Skeletal muscle tissue (tissue), 3 donors: ENCODE measurements at regions not wholly inside any gene's neighbourhood (a gene's known extent, or its start where the extent isn't known, plus 50 kb on each side); places are given as distances from the start of the nearest gene placed in this dataset.

Experiments
- H3K27ac ChIP-seq: one replicate; pipeline ENCODE4 v1.7.0; 2013; ENCODE audit warnings: mild to moderate bottlenecking, low read depth, low read length, inconsistent platforms
- H3K27me3 ChIP-seq, 3 donors: one replicate each; pipeline ENCODE4 v1.7.0; 2013; ENCODE audit warnings: low read length in 3 of 3; ENCODE audit not compliant: control insufficient read depth in 3 of 3, insufficient read depth in 3 of 3
- H3K36me3 ChIP-seq, 3 donors: one replicate each; pipeline ENCODE4 v1.7.0; 2013; ENCODE audit warnings: low read length in 3 of 3; ENCODE audit not compliant: control insufficient read depth in 3 of 3, insufficient read depth in 3 of 3
- H3K4me1 ChIP-seq, 3 donors: one replicate each; pipeline ENCODE4 v1.7.0; 2013; ENCODE audit warnings: low read length in 3 of 3, mild to moderate bottlenecking in 3 of 3; ENCODE audit not compliant: control insufficient read depth in 3 of 3, insufficient read depth in 3 of 3
- H3K4me3 ChIP-seq, 3 donors: one replicate each; pipeline ENCODE4 v1.7.0; 2013; ENCODE audit warnings: low read length in 3 of 3
- H3K9ac ChIP-seq, 3 donors: one replicate each; pipeline ENCODE4 v1.7.0; 2013; ENCODE audit warnings: low read length in 3 of 3, mild to moderate bottlenecking in 3 of 3, moderate library complexity in 2 of 3, low read depth in 1 of 3
- H3K9me3 ChIP-seq, 3 donors: one replicate each; pipeline ENCODE4 v1.7.0; 2013; ENCODE audit warnings: low read length in 3 of 3; ENCODE audit not compliant: control insufficient read depth in 3 of 3
- donor health status: Osteomylitis.

DNA sequence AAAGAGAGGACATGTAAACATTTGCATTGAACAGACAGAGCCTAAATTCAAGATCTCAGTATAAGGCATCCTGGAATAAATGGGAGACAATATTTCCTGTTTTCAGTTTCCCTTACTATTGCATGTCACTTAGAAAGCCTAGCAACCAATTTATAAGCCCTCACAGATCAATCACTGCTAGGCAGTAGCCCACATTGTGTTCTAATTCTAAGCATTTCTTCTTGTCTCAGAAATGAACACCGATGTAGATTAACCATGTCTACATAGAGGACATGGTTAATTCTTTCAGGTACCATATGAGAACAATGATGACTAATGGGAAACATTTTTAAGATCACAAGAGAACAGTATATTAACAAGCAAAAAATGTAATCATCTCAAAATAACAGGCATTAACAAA lies 79.6 kb upstream of the HMHB1 start:
- no peaks in the 10 kb centered on the region for H3K27me3 ChIP-seq
- no peaks in the 10 kb centered on the region for H3K9me3 ChIP-seq
- no peaks in the 10 kb centered on the region for H3K36me3 ChIP-seq
- H3K4me1 ChIP-seq, result peaks cover 0 to 2% (median 0%) of the 10 kb centered on the region in 3 donors
- no peak overlapping the region for H3K9ac ChIP-seq
- no peak overlapping the region for H3K27ac ChIP-seq
- no peak overlapping the region for H3K4me3 ChIP-seq

DNA sequence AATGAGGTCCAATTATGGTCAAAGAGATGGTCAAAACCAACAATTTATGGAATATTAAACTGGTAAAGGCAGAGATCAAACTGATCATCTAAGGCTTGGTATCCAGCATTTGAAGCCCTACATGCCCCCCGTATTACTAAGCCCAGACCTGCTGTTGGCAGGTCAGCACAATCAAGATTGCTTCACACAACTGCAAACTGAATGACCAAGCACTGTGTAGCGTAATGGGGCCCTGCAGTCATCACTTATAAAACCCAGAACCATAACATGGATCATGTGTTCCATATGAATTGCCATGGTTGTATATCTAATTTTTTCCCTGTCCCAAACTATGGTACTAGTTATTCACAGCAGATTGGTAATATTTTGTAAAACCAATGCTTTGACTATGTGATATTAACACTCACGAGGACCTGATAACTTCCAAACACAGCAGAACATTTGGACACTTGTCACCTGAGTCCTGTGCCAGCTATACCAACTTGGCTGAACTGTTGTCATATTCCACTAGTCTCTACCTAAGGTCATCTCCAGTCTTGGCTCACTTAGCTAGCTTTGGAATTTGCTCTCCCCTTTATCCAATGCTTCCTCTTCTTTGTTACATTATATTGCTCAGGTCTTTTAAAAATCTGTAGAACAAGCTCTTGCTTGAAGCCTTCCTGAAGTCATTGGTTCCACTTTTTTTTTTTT lies 81.7 kb upstream of the HMHB1 start:
- Histone ChIP-seq H3K4me3 (no peak overlapping the region), H3K36me3 (no peaks in the 10 kb centered on the region), H3K4me1 (peaks cover 0 to 2% (median 0%) of the 10 kb centered on the region in 3 donors), H3K9ac (no peak overlapping the region), H3K9me3 (peaks cover 0 to under 1% (median 0%) of the 10 kb centered on the region in 3 donors), H3K27me3 (no peaks in the 10 kb centered on the region), H3K27ac (no peak overlapping the region)

DNA sequence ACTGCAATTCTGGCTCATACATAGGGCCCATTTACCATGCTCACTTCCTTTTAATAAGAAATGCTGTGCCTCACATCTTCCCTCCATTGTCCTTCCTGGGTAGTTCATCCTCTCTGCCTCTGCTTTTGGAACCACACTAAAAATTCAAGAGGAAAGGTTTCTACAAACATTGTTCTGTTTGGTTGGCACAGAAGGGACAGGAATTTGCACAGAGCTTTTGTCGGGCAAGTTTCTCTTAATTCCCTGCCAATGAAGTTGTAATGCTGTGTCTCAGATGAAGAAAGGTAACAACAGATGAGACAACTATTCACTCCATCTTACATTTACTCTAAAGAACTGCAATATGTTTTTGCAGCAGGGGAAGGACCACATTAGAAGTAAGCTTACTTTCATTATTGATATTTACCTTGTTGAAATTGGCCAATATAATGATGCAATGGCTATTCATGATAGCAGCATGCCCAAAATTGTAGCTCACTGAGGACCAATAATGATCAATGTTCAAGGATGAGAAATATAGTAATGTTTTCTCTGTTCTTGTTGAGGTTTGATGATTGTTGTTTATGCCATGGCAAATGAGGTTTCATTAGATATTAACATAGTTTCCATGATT lies 82.5 kb upstream of the HMHB1 start:
- Histone ChIP-seq H3K9ac (no peak overlapping the region), H3K9me3 (peaks cover 0 to 3% (median 0%) of the 10 kb centered on the region in 3 donors), H3K27me3 (no peaks in the 10 kb centered on the region), H3K36me3 (no peaks in the 10 kb centered on the region), H3K27ac (no peak overlapping the region), H3K4me3 (no peak overlapping the region), H3K4me1 (peaks cover 0 to 2% (median 0%) of the 10 kb centered on the region in 3 donors)

DNA sequence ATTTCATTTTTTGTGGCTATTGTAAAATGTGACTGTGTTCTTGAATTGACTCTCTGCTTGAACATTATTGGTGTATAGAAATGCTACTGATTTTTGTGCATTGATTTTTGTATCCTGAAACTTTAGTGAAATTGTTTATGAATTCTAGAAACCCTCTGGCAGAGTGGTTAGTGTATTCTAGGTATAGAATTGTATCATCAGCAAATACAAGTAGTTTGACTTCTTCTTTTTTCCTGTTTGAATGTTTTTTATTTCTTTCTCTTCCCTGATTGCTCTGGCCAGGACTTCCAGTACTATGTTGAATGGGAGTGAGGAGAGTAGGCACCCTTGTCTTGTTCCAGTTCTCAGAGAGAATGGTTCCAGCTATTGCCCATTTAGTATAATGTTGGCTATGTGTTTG lies 88.8 kb upstream of the HMHB1 start:
- no peaks in the 10 kb centered on the region for H3K27me3 ChIP-seq
- no peak overlapping the region for H3K4me3 ChIP-seq
- H3K4me1 ChIP-seq, result no peaks in the 10 kb centered on the region
- H3K9me3 ChIP-seq, result peaks cover 0 to 3% (median 0%) of the 10 kb centered on the region in 3 donors
- H3K9ac ChIP-seq, result no peak overlapping the region
- no peaks in the 10 kb centered on the region for H3K36me3 ChIP-seq
- H3K27ac ChIP-seq, result no peak overlapping the region

DNA sequence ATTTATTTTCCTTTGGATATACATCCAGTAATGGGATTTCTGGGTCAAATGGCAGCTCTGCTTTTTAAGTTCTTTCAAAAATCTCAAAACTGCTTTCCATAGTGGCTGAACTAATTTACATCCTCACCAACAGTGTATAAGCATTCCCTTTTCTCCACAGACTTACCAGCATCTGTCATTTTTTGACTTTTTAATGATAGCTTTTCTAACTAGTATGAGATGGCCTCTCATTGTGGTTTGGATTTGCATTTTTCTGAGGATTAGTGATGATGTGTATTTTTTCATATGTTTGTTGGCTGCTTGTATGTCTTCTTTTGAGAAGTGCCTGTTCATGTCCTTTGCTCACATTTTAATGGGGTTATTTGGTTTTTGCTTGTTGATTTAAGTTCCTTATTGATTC lies 90.0 kb upstream of the HMHB1 start:
- Histone ChIP-seq H3K36me3 (no peaks in the 10 kb centered on the region), H3K4me3 (no peak overlapping the region), H3K27me3 (no peaks in the 10 kb centered on the region), H3K9ac (no peak overlapping the region), H3K4me1 (no peaks in the 10 kb centered on the region), H3K9me3 (peaks cover 0 to 3% (median 0%) of the 10 kb centered on the region in 3 donors), H3K27ac (no peak overlapping the region)

DNA sequence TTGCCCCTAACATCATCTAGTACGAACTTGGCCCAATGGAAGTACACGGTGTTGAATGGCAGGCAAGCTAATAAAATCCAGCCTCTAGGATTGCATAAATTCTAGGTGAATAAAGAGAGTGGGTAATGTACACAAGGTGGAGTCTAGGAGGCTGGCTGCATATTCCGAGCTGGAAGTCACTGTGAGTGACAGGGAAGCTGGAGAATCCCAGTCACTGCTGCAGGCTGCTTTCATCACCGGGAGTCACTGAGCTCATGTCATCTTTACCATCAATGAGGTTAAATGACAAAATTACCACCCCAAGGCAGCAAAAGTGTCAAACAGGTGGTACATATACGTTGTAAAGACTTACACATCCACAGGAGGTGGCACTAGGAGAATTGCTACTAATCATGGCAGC lies 91.3 kb upstream of the HMHB1 start:
- Histone ChIP-seq H3K27me3 (no peaks in the 10 kb centered on the region), H3K9me3 (peaks cover 0 to 3% (median 0%) of the 10 kb centered on the region in 3 donors), H3K36me3 (no peaks in the 10 kb centered on the region)

DNA sequence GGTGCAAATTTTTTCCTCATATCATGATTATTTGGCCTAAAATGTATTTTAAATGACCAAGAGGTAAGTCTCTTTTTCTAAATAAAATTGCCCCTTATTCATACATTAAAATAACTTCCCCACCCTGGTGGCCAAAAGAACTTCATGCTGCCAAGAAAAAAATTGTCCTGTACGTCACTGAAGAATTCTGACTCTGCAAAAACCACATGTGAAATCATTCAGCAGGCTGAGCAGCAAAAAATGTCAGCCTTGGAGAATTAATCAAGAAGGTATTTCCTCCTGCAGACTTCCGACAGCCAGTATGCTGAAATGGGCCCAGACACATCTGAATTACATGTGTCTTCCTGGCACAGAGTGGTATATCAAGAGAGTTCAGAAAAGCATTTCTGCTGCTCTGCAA lies 94.6 kb upstream of the HMHB1 start:
- H3K36me3 ChIP-seq, result no peaks in the 10 kb centered on the region
- no peak overlapping the region for H3K9ac ChIP-seq
- no peak overlapping the region for H3K4me3 ChIP-seq
- no peak overlapping the region for H3K27ac ChIP-seq
- H3K27me3 ChIP-seq, result no peaks in the 10 kb centered on the region
- H3K9me3 ChIP-seq, result no peaks in the 10 kb centered on the region
- H3K4me1 ChIP-seq, result peaks cover 0 to 10% (median 2%) of the 10 kb centered on the region in 3 donors

More for the DNA sequence above, 91.3 kb upstream of the HMHB1 start:
- Histone ChIP-seq H3K4me3 (no peak overlapping the region), H3K9ac (no peak overlapping the region), H3K4me1 (no peaks in the 10 kb centered on the region), H3K27ac (no peak overlapping the region)

DNA sequence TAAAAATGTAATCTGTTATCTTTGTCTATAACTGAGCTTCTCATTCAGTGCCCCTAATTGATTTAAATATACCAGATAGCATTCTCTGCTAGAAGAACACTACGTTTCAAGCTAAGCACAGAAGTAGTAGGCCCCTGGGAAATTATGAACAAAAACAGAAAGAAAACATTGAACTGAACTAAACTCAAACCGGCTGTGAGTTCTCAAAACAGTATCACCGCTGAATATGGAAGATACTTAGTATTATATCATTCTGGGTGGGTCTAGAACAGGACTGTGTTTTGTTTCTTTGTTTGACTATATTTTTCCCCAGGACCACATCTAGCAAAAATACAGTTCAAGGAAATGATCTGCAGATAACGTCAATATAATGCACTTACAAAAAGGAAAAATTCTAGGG lies 95.1 kb upstream of the HMHB1 start:
- Histone ChIP-seq H3K4me1 (peaks cover 0 to 10% (median 2%) of the 10 kb centered on the region in 3 donors), H3K9ac (no peak overlapping the region), H3K9me3 (no peaks in the 10 kb centered on the region), H3K4me3 (no peak overlapping the region), H3K27ac (no peak overlapping the region), H3K36me3 (no peaks in the 10 kb centered on the region), H3K27me3 (no peaks in the 10 kb centered on the region)

DNA sequence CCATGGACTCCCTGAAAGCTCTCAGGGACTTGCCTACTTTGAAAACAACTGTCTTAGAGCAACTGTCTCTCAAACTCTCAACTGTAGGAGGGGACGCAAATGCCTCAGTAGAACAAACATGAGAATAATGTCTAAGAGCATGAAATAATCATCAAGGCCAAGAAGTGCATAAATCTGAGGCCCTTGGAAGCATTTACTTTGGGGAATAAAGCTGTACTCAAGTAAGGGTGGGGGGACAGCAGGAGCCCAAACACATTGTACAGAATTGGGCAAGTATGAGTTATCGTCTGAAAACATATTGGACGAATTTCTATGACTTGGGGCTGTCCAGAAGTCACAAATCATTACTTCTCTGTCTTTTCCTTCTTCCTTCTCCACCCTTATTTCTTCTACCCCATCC lies 96.3 kb upstream of the HMHB1 start:
- Histone ChIP-seq H3K4me3 (no peak overlapping the region), H3K27ac (no peak overlapping the region), H3K36me3 (no peaks in the 10 kb centered on the region), H3K9me3 (no peaks in the 10 kb centered on the region), H3K27me3 (no peaks in the 10 kb centered on the region), H3K9ac (no peak overlapping the region), H3K4me1 (peaks cover 0 to 10% (median 2%) of the 10 kb centered on the region in 3 donors)

DNA sequence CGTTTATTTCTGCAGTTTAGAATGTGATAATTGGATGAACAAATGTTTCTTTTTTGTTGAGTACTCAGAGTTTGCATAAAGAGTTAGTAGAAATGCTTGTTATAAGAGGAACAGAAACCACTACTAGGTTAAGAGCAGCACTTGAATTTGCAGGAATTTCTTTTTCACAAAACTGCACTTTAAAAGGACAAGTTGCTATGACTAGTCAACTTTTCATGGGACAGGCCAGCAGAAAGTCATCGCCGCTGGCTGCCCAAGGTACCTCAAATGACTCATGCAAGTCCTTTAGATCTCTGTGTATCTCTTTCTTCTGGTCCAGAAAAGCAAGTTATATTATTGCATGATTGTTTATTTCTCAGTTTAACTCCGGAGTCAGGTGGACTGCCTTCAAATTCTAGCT lies 97.3 kb upstream of the HMHB1 start:
- H3K27ac ChIP-seq, result no peak overlapping the region
- peaks cover 0 to 10% (median 2%) of the 10 kb centered on the region in 3 donors for H3K4me1 ChIP-seq
- H3K9ac ChIP-seq, result no peak overlapping the region
- no peak overlapping the region for H3K4me3 ChIP-seq
- H3K36me3 ChIP-seq, result no peaks in the 10 kb centered on the region
- H3K9me3 ChIP-seq, result no peaks in the 10 kb centered on the region
- no peaks in the 10 kb centered on the region for H3K27me3 ChIP-seq
